ENCODE measurements at regions not wholly inside any gene's neighbourhood (a gene's known extent, or its start where the extent isn't known, plus 50 kb on each side); places are given as distances from the start of the nearest gene placed in this dataset.
"Not testable (repeated sequence)": the region's sequence is repeated elsewhere in the genome, so short reads cannot be mapped to it uniquely, and the experiment has no call there.

- DNase-seq (ENCODE audit: low spot score), result no peak
These were observed 366.5 kb upstream of the SEMA3C start for GRCh38 chr7:81285142-81285871.

- no peak for DNase-seq (ENCODE audit: low spot score)
These were observed 365.7 kb upstream of the SEMA3C start for GRCh38 chr7:81284576-81284975.

GRCh38 chr7:81280531-81280930 lies 361.7 kb upstream of the SEMA3C start:
- DNase-seq (ENCODE audit: low spot score), result no peak

GRCh38 chr7:81277691-81278090 lies 358.8 kb upstream of the SEMA3C start:
- no peak for DNase-seq (ENCODE audit: low spot score)

- no peak for DNase-seq (ENCODE audit: low spot score)
These were observed 354.9 kb upstream of the SEMA3C start for GRCh38 chr7:81273601-81274397.

GRCh38 chr7:81272176-81272575 lies 353.3 kb upstream of the SEMA3C start:
- DNase-seq (ENCODE audit: low spot score), result no peak

GRCh38 chr7:81268551-81268950 lies 349.7 kb upstream of the SEMA3C start:
- DNase-seq (ENCODE audit: low spot score), result no peak

GRCh38 chr7:81267508-81267907 lies 348.7 kb upstream of the SEMA3C start:
- DNase-seq (ENCODE audit: low spot score), result no peak

GRCh38 chr7:81264116-81264515 lies 345.3 kb upstream of the SEMA3C start:
- DNase-seq (ENCODE audit: low spot score), result no peak

- DNase-seq (ENCODE audit: low spot score), result no peak
These were observed 341.3 kb upstream of the SEMA3C start for GRCh38 chr7:81260152-81260551.

- no peak for DNase-seq (ENCODE audit: low spot score)
These were observed 338.1 kb upstream of the SEMA3C start for GRCh38 chr7:81256991-81257390.

- DNase-seq (ENCODE audit: low spot score), result no peak
These were observed 329.6 kb upstream of the SEMA3C start for GRCh38 chr7:81248420-81248819.

- not testable (repeated sequence) for DNase-seq (ENCODE audit: low spot score)
These were observed 328.5 kb upstream of the SEMA3C start for GRCh38 chr7:81247364-81247763.

GRCh38 chr7:81245353-81245752 lies 326.5 kb upstream of the SEMA3C start:
- DNase-seq (ENCODE audit: low spot score), result no peak

GRCh38 chr7:81244224-81244623 lies 325.4 kb upstream of the SEMA3C start:
- peak; percentile 31 for DNase-seq (ENCODE audit: low spot score)

- no peak for DNase-seq (ENCODE audit: low spot score)
These were observed 317.7 kb upstream of the SEMA3C start for GRCh38 chr7:81236560-81236959.

GRCh38 chr7:81235997-81236396 lies 317.1 kb upstream of the SEMA3C start:
- no peak for DNase-seq (ENCODE audit: low spot score)

- DNase-seq (ENCODE audit: low spot score), result no peak
These were observed 316.0 kb upstream of the SEMA3C start for GRCh38 chr7:81234896-81235295.

- DNase-seq (ENCODE audit: low spot score), result no peak
These were observed 314.5 kb upstream of the SEMA3C start for GRCh38 chr7:81233208-81233940.

- DNase-seq (ENCODE audit: low spot score), result no peak
These were observed 313.4 kb upstream of the SEMA3C start for GRCh38 chr7:81232084-81232799.

- no peak for DNase-seq (ENCODE audit: low spot score)
These were observed 312.5 kb upstream of the SEMA3C start for GRCh38 chr7:81231301-81231838.

GRCh38 chr7:81226234-81226633 lies 307.4 kb upstream of the SEMA3C start:
- no peak for DNase-seq (ENCODE audit: low spot score)

Measured in hematopoietic multipotent progenitor cell treated with erythropoietin and hydrocortisone succinate and interleukin-3 and kit ligand, for 17 days (in vitro differentiated cells).